OCI-LY1 (cell line): ENCODE measurements at regions not wholly inside any gene's neighbourhood (a gene's known extent, or its start where the extent isn't known, plus 50 kb on each side); places are given as distances from the start of the nearest gene placed in this dataset.

Source experiments
- H2AFZ ChIP-seq: fragments of 200-600 bp; sonication (generic), shearing (Covaris generic); 2 replicates; pipeline ENCODE4 v1.6.0; 2014; ENCODE audit warnings: antibody characterized with exemption, mild to moderate bottlenecking, low read length
- H3F3A ChIP-seq: fragments of 200-600 bp; sonication (generic), shearing (Covaris generic); 2 replicates; pipeline ENCODE4 v1.6.0; 2014; ENCODE audit warnings: mild to moderate bottlenecking, antibody characterized with exemption, low read length, moderate library complexity; ENCODE audit not compliant: insufficient read depth
- H3K27ac ChIP-seq: fragments of 200-600 bp; sonication (generic); 2 replicates; pipeline ENCODE4 v1.5.1; 2014; ENCODE audit warnings: low read length, mixed run types, mild to moderate bottlenecking, low read depth; ENCODE audit not compliant: poor library complexity, severe bottlenecking
- H3K27me3 ChIP-seq: fragments of 200-600 bp; sonication (generic); 2 replicates; pipeline ENCODE4 v1.6.0; 2014; ENCODE audit warnings: antibody characterized with exemption, mild to moderate bottlenecking, low read length, moderate library complexity; ENCODE audit not compliant: insufficient read depth
- H3K36me3 ChIP-seq: fragments of 200-600 bp; sonication (generic); 2 replicates; pipeline ENCODE4 v1.6.1; 2014; ENCODE audit warnings: mild to moderate bottlenecking, antibody characterized with exemption, low read length, moderate library complexity, mixed read lengths; ENCODE audit not compliant: insufficient read depth
- H3K4me1 ChIP-seq: fragments of 200-600 bp; sonication (generic); 2 replicates; pipeline ENCODE4 v1.5.1; 2014; ENCODE audit warnings: mild to moderate bottlenecking, low read length, moderate library complexity; ENCODE audit not compliant: insufficient read depth, severe bottlenecking
- H3K4me2 ChIP-seq: fragments of 200-600 bp; sonication (generic), shearing (Covaris generic); 2 replicates; pipeline ENCODE4 v1.6.1; 2014; ENCODE audit warnings: low read length
- H3K4me3 ChIP-seq: fragments of 200-600 bp; sonication (generic); 2 replicates; pipeline ENCODE4 v1.5.1; 2014; ENCODE audit warnings: low read length, low read depth, mild to moderate bottlenecking, mixed read lengths; ENCODE audit not compliant: poor library complexity, severe bottlenecking
- H3K79me2 ChIP-seq: fragments of 200-600 bp; shearing (Covaris generic); 2 replicates; pipeline ENCODE4 v1.6.1; 2016; ENCODE audit warnings: mixed run types, low read length, mixed read lengths; ENCODE audit not compliant: insufficient read depth
- H3K9ac ChIP-seq: fragments of 200-600 bp; sonication (generic), shearing (Covaris generic); 2 replicates; pipeline ENCODE4 v1.6.1; 2014; ENCODE audit warnings: mild to moderate bottlenecking, low read length, mixed read lengths
- H3K9me2 ChIP-seq: fragments of 200-600 bp; sonication (generic), shearing (Covaris generic); 2 replicates; pipeline ENCODE4 v1.6.1; 2014; ENCODE audit warnings: low read depth, mild to moderate bottlenecking, low read length, mixed read lengths
- H3K9me3 ChIP-seq: fragments of 200-600 bp; shearing (Covaris generic); 2 replicates; pipeline ENCODE4 v1.6.1; 2014; ENCODE audit warnings: low read length, mixed read lengths
- H4K20me1 ChIP-seq: fragments of 200-600 bp; sonication (generic), shearing (Covaris generic); 2 replicates; pipeline ENCODE4 v1.6.0; 2016; ENCODE audit warnings: mild to moderate bottlenecking, low read length; ENCODE audit not compliant: insufficient read depth
- CTCF ChIP-seq: fragments of 200-600 bp; sonication (generic), shearing (Covaris generic); IDR thresholded peaks from 2 replicates; pipeline ENCODE4 v1.5.1; 2017; ENCODE audit warnings: mild to moderate bottlenecking, antibody characterized with exemption, low read length, moderate library complexity, mixed read lengths
- EZH2 ChIP-seq: fragments of 200-600 bp; sonication (generic), shearing (Covaris generic); IDR thresholded peaks from 2 replicates; pipeline ENCODE4 v1.8.0; 2017; ENCODE audit warnings: borderline replicate concordance, mixed run types, mild to moderate bottlenecking, antibody characterized with exemption, low read length, moderate library complexity, mixed read lengths

- H3K4me3 ChIP-seq = no peak overlapping the region
- no peak overlapping the region for H3K4me2 ChIP-seq
- no peaks in the 10 kb centered on the region for H4K20me1 ChIP-seq
- H3K27me3 ChIP-seq = no peaks in the 10 kb centered on the region
- H3K9me2 ChIP-seq = no peaks in the 10 kb centered on the region
- H3F3A ChIP-seq = no peaks in the 10 kb centered on the region
- no peaks in the 10 kb centered on the region for H3K79me2 ChIP-seq
- no peaks in the 10 kb centered on the region for H3K36me3 ChIP-seq
- no peak overlapping the region for H3K9ac ChIP-seq
- peaks cover 20% of the 10 kb centered on the region for H3K4me1 ChIP-seq
- TF ChIP-seq EZH2 (no peak), CTCF (no peak)
- H3K9me3 ChIP-seq = no peaks in the 10 kb centered on the region
- H2AFZ ChIP-seq = peak overlapping the region; percentile 80; the same call in 1 of the 2 replicates
- H3K27ac ChIP-seq = no peak overlapping the region
Observed at GRCh38 chr3:187572441-187572840, 97.8 kb downstream of the SST start.

DNA sequence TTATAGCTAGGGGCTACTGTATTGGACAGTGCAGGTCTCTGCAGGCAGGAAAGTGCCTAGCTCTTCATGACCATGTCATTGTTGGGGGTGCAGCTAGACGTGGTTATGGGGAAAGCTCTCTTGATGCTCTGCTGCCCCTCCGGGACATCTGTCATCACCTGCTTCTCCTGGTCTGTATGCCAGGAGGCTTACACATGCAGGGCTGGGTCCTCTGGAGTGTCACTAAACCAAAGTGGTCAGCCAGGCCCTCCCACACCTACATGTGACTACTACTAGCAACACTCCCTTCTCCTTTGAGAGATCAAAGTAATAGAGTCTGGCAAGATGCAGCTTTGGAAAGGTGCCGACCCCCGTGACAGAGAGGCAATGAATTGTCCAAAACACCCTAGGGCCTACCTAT, 98.5 kb downstream of the SST start:
- Histone ChIP-seq H3K4me2 (no peak overlapping the region), H3K9me3 (no peaks in the 10 kb centered on the region), H3K27ac (no peak overlapping the region), H2AFZ (no peak overlapping the region), H4K20me1 (no peaks in the 10 kb centered on the region), H3K9me2 (no peaks in the 10 kb centered on the region), H3K4me1 (peaks cover 20% of the 10 kb centered on the region), H3K79me2 (no peaks in the 10 kb centered on the region), H3K36me3 (no peaks in the 10 kb centered on the region), H3K27me3 (no peaks in the 10 kb centered on the region), H3K4me3 (no peak overlapping the region), H3K9ac (no peak overlapping the region), H3F3A (no peaks in the 10 kb centered on the region)
- TF ChIP-seq EZH2 (no peak), CTCF (no peak)

DNA sequence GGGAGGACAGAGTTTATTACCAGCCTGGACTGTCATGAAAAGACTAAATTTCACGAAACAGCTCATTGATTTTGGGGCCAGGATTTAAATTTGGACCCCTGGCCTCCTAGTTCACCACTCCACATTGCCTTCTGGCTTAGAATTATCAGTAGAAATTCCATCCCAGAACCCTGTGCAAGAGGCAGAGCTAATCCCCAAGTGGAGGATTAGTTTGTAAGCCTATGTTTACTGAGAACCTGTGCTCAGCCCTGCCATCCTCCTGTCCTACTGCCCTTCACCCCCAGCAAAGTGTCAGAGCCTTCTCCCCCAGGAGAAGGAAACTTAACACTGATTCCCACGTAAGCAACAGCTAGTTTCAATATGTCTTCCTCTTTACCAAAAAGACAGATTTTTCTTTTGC, 99.4 kb downstream of the SST start:
- TF ChIP-seq CTCF = no peak
- no peak for TF ChIP-seq EZH2
- no peaks in the 10 kb centered on the region for H3K27me3 ChIP-seq
- H3K4me1 ChIP-seq = peaks cover 22% of the 10 kb centered on the region
- no peaks in the 10 kb centered on the region for H3K79me2 ChIP-seq
- H3K9me2 ChIP-seq = no peaks in the 10 kb centered on the region
- no peak overlapping the region for H3K9ac ChIP-seq
- H3K9me3 ChIP-seq = no peaks in the 10 kb centered on the region
- no peak overlapping the region for H3K4me3 ChIP-seq
- no peaks in the 10 kb centered on the region for H3K36me3 ChIP-seq
- H3F3A ChIP-seq = no peaks in the 10 kb centered on the region
- no peak overlapping the region for H2AFZ ChIP-seq
- H3K4me2 ChIP-seq = no peak overlapping the region
- no peaks in the 10 kb centered on the region for H4K20me1 ChIP-seq
- H3K27ac ChIP-seq = no peak overlapping the region
